T47D (cell line): ENCODE measurements at regions not wholly inside any gene's neighbourhood (a gene's known extent, or its start where the extent isn't known, plus 50 kb on each side); places are given as distances from the start of the nearest gene placed in this dataset.

Experiments used
- DNase-seq, 2 experiments: peaks; one replicate each; pipeline versions ENCODE4 v3.0.0 to v3.0.0-alpha.2; 2011 to 2012; ENCODE audit warnings: low read depth in 1 of 2, low spot score in 1 of 2
- JUND ChIP-seq: IDR thresholded peaks from 2 replicates; pipeline ENCODE4 v1.6.1; 2012; ENCODE audit warnings: low read depth
- in situ Hi-C: cut with HindIII; loops from 2 replicates; pipeline ENCODE4 v1.10.0; 2016; ENCODE audit warnings: low sequenced_read_pairs, low pct_unique_long_range_greater_than_20kb

DNA sequence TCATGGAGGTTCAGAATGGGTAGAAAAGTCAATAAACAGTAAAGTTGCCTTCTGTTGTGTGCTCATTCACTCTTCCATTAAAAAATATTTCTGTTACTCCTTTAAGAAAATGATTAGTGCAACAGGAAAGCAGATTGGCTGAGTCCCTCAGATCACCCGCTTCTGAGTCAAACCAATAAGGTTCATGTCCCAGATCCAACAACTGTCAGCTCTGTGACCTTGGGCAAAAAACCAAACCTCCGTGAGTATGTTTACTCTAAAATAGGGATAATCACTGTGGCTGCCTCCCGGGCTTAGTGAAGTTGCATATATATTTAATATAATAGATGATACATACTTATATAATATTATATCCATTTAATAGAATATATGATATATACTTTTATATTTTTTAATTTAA is 698.5 kb upstream of the RBFOX1 start:
- DNase-seq = no peak
- in situ Hi-C loops = no loop called here
- no peak for TF ChIP-seq JUND

DNA sequence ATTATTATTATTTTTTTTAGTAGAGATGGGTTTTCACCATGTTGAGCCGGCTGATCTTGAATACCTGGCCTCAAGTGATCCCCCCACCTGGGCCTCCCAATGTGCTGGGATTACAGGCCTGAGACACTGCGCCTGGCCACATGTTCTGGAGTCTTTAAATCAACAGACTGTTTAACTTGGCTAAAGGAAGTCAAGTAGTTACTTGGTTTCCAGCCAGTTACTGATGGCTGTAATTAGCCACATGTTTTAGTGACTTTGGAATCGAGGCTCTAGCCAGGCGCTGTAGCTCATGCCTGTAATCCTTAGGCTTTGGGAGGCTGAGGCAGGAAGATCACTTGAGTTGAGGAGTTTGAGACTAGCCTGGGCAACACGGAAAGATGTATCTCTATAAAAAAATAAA is 699.2 kb upstream of the RBFOX1 start:
- DNase-seq = no peak
- no peak for TF ChIP-seq JUND
- in situ Hi-C loops = no loop called here

DNA sequence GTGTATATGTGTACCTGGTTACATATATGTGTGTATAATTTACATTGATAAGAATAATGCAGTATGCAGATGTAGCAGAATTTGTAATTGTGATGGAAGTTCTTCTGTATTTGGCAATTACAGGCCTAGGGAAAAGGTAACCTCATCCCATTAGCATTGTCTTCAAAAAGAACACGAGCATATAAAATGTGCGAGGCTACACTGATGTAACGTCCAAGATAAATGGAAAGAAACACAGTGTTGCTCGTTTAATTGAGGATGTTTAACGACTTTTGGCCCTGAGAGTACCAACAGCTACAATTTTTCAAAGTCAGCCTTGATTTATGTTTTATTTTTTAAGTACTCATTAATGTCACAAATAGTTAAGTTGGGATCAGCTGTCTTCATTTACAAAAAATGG is 703.5 kb upstream of the RBFOX1 start:
- DNase-seq = no peak
- in situ Hi-C loops = no loop called here

DNA sequence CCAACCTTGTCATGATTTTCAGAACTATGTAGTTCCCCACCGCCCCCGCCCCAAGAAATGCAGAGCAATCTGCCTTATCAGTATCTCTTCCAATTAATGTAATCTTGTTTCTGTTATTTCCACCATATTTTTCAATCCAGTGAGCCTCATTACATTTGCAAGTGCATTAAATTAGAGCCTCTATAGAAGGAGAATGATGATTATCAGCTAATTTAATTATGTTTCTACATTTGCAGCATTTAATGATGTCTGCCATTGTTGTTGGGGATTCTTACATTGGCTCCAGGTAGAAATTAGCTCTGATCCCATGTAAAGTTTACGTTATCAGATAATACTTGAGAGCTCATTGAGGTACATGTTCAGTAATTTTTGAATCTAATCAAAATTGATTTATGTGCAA is 707.0 kb upstream of the RBFOX1 start:
- DNase-seq = no peak
- TF ChIP-seq JUND = no peak
- in situ Hi-C loops = no loop called here

More for the DNA sequence above, 703.5 kb upstream of the RBFOX1 start:
- no peak for TF ChIP-seq JUND

DNA sequence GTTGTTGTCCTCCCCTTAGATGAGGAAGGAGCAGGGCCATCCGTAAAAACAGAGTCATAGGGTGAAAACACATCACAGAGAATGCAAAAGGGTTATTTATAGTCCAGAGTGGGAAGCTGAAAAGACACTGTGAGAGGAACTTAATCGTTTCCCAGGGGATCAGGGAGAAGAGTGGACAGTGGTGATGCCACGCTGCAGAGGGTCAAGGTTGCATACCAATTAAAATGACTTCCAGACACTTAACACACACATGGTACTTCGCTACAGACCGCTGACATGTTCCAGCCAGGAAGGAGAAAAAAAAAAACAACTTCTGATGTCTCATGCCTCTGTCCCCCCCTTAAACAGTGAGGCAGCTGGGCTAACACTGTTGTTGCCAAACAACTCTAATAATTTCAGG is 713.8 kb upstream of the RBFOX1 start:
- TF ChIP-seq JUND = no peak
- DNase-seq = no peak
- in situ Hi-C loops = no loop called here

DNA sequence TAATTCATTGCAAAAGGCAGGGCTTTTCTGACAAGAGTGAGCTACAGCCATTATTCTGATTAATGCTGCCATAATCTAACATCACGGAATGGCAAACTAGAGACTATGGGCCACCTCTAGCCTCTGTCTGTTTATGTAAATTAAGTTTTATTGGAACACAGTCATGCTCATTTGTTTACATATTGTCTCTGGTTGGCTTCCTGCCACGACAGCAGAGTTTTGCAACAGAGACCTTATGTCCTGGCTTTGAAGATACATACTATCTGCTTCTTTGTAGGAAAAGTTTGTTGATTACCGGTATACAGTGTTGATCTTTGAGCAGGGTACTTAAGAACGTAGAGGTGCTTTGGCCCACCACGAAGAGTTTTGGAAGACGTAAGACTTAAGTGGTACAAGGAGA is 715.9 kb upstream of the RBFOX1 start:
- in situ Hi-C loops = no loop called here
- TF ChIP-seq JUND = no peak
- DNase-seq = no peak

DNA sequence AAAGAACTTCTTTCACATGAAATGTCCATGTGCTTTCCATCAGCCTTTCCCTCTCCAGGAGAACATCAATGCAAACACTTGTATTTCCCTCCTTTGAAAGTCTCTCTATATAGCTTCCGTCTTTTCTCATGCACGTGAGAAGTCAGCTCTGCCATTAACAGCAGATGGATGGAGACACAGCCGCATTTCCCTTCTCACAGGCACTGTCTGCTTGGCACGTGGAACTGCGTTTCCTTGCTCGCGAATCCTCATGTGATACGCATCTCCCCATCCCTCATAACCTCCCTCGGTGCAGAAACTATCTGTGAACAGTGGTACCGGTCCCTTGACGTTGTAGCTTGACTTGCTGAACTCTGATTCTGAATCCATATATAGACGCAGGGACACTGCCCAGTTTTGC is 717.0 kb upstream of the RBFOX1 start:
- no peak for TF ChIP-seq JUND
- in situ Hi-C loops = no loop called here
- DNase-seq = no peak

DNA sequence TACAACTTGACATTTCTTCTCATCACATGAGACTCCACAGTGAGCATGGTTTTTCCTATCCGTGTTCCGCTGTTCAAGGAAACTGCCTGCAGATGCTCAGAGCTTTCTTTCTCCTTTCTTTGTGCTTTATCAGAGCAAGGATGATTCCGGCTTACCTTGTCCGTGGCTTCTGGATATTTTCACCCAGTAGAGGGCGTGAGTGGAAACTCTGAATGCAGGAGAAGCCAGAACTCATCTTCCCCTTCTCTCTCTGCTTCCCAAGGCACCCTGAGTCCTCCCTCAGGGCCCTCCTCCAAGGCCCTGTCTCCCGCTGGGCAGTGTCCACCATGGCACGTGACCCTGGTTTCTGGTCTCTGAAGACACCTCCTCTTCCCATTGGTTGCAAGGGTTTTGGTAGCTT is 721.1 kb upstream of the RBFOX1 start:
- in situ Hi-C loops = no loop called here
- peak in 1 of 2 experiments; percentile 4 for DNase-seq
- TF ChIP-seq JUND = no peak

DNA sequence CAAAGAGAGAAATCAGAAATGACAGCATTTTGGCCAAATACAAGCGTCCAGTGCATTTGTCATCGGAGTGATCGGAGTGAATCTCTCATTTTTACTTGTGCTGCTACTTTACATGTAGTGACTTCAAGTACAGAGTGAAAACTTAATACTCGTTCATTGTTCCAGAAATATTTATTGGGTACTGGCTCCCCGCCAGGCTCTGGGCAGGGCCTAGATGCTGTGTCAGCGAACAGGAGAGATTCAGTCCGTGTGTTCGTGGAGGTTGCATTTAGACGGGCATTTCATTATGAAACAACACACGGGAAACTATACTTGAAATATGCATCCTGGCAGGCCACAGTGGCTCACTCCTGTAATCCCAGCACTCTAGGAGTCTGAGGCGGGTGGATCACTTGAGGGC is 727.2 kb upstream of the RBFOX1 start:
- no peak for TF ChIP-seq JUND
- in situ Hi-C loops = no loop called here
- DNase-seq = peak in 1 of 2 experiments; percentile 3

DNA sequence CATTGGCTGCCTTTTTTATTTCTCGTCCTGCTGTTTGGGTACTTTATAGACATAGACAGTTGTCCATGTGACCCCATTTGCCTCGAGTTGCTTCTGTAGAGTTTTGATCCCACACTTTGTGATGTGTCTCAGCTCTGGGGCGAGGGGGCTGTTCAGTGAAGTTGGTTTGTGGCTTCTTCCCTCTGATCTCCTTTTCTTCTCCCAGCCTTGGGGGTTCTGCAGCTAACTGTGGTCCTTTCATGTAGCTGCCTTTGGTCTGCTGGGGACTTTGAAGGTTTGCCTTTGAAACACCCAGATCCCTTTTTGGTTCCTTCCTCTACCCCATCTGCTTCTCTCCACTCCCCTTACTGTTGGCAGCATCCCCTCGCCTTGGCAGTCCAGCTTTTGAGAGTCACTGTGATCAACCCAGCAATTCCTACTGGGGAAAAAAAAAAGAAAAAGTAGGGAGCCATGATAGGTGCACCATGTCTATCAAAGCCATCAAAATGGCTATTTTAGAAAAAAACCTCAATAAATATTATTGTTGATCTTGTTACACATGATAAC is 728.8 kb upstream of the RBFOX1 start:
- in situ Hi-C loops = no loop called here
- no peak for DNase-seq
- no peak for TF ChIP-seq JUND

DNA sequence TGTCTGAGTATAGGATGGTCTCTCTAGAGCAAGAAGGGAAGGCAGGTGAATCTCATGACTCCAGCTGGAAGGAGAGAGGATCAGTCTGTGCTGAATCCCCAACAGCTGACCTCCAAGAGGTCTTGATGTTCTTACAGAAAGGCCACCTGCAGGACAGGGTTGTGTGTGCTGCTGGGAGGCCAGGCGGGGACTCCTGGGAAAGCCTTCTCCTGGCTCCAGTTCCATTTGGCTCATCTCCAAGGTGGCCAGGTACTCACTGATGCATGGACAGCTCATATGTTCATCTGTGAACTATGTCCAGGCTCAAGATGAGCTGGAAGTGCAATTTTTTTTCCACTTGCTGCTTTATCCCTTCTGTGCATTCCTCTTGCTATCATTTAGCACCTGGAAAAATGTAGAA is 730.2 kb upstream of the RBFOX1 start:
- no peak for TF ChIP-seq JUND
- no peak for DNase-seq
- in situ Hi-C loops = no loop called here

DNA sequence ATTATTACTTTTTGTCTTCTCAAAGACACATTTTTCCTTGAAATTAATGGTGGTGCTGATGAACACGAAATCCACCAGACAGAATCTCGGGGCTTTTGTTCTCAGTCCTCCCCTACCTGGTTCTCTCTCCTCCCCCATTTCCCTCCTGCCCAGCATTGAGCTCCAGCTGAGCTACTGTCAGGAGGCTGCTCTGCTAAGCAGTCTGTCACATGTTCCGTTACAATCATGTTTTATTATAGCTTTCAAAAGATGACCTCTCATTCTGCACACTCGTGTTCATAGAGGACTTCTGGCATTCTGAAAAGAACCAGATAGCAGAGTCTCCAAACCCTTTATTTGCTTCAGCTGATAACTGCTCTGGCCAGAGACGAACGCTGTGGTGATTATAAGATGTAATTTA is 732.5 kb upstream of the RBFOX1 start:
- no peak for TF ChIP-seq JUND
- in situ Hi-C loops = no loop called here
- no peak for DNase-seq

DNA sequence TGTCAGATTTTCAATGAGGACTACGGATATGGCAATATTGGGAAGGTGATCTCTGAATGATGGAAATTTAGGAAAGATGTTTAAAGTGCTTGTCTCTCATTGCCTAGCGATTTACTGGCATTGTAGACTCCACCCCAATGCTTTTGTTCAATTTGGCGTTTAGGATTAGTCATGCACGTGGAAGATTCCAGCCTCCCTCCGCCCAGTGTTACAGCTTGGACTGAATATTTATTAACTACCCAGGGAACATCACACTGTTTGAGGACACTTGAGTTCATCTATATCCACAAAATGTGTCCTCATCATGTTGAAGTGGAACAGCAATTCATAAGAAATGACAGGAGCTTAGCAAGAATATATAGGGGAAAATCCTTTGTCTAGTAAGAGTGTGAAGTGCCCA is 738.8 kb upstream of the RBFOX1 start:
- in situ Hi-C loops = no loop called here
- no peak for TF ChIP-seq JUND
- no peak for DNase-seq

DNA sequence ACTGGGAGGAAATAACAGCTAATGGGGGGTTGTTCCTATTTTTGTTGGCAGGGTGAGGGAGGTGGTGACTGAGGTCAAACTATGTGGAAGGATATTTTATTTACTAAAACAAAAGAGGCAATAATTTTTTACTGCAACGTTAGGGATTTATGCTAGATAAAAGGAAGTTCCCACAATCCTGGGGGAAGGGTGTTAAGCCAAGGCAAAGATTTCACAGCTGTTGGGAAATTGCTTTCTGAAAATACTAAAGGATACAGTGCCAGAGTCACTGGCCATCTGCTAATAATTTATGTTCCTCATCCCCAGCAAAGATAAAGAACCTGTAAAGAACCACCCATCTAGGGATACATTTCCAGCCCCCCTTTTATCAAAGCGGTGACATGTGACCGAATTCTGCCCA is 756.0 kb upstream of the RBFOX1 start:
- in situ Hi-C loops = no loop called here
- TF ChIP-seq JUND = no peak

More for the DNA sequence above, 756.0 kb upstream of the RBFOX1 start:
- DNase-seq = no peak
